ENCODE measurements at regions not wholly inside any gene's neighbourhood (a gene's known extent, or its start where the extent isn't known, plus 50 kb on each side); places are given as distances from the start of the nearest gene placed in this dataset.

GRCh38 chr5:98656125-98656795 lies 117.2 kb upstream of the RGMB start:
- no peak for TF ChIP-seq CTCF (IDR thresholded peaks at IDR 0.05; ENCODE audit: low read depth, low read length, missing control alignments)
- H3K4me3 ChIP-seq (ENCODE audit: low read depth, low read length) = no peak overlapping the region
- DNase-seq (ENCODE audit: low read depth) = no peak

GRCh38 chr5:98656796-98657195 lies 116.7 kb upstream of the RGMB start:
- H3K4me3 ChIP-seq (ENCODE audit: low read depth, low read length) = no peak overlapping the region
- TF ChIP-seq CTCF (IDR thresholded peaks at IDR 0.05; ENCODE audit: low read depth, low read length, missing control alignments) = no peak
- no peak for DNase-seq (ENCODE audit: low read depth)

DNA sequence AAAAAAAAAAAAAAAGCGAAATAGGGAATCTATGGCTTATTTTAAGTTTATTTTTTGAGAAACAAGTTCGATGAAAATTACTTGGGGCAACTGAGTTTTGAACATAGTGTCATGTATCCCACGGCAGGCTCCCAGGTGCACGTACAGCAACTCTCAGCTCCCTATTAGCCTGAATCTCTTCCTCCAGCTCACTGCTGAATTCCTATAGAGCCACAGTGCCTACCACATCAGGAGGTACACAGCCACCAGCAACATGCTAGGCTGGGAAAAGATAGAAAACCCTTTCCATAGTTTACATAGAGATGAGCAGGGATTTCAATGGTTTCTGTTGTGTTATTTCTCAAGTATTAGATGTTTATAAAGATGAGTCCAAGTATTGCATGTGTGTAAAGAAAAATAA lies 115.9 kb upstream of the RGMB start:
- TF ChIP-seq CTCF (IDR thresholded peaks at IDR 0.05; ENCODE audit: low read depth, low read length, missing control alignments) = no peak
- no peak for DNase-seq (ENCODE audit: low read depth)
- no peak overlapping the region for H3K4me3 ChIP-seq (ENCODE audit: low read depth, low read length)

- no peak for TF ChIP-seq CTCF (IDR thresholded peaks at IDR 0.05; ENCODE audit: low read depth, low read length, missing control alignments)
- no peak for DNase-seq (ENCODE audit: low read depth)
- no peak overlapping the region for H3K4me3 ChIP-seq (ENCODE audit: low read depth, low read length)
Measured at GRCh38 chr5:98663521-98663920, 109.9 kb upstream of the RGMB start.

DNA sequence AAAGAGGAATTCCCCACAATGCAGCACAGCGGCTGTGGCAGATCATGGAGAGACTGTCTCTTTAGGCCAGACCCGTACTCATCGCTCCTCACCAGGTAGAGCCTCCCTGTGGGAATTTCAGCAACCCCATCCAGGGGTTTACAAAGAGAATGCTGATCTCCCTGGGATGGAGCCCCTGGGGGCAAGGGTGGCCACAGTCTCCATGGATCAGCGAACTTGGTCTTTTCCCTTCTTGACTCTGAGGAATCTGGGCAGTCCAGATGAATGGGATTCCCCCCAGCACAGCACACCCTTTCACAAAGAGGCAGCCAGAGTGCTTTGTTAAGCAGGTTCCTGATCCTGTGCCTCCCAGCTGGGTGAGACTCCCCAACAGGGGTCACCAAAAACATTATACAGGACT lies 108.7 kb upstream of the RGMB start:
- no peak overlapping the region for H3K4me3 ChIP-seq (ENCODE audit: low read depth, low read length)
- no peak for TF ChIP-seq CTCF (IDR thresholded peaks at IDR 0.05; ENCODE audit: low read depth, low read length, missing control alignments)
- DNase-seq (ENCODE audit: low read depth) = no peak

- TF ChIP-seq CTCF (IDR thresholded peaks at IDR 0.05; ENCODE audit: low read depth, low read length, missing control alignments) = no peak
- no peak overlapping the region for H3K4me3 ChIP-seq (ENCODE audit: low read depth, low read length)
- DNase-seq (ENCODE audit: low read depth) = no peak
Measured at GRCh38 chr5:98679963-98680362, 93.5 kb upstream of the RGMB start.

DNA sequence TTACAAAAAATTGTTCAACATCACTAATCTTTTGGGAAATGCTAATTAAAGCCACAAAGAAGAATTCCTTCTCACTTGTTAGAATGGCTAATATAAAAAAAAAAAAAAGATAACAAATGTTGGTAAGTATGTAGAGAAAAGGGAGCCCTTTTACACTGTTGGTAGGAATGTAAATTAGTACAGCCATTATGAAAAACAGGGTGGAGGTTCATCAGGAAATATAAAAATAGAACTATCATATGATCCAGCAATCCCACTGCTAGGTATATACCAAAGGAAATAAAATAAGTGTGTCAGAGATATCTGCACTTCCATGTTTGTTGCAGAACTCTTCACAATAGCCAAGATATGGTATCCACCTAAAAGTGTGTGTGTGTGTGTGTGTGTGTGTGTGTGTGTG lies 83.5 kb upstream of the RGMB start:
- TF ChIP-seq CTCF (IDR thresholded peaks at IDR 0.05; ENCODE audit: low read depth, low read length, missing control alignments) = no peak
- no peak for DNase-seq (ENCODE audit: low read depth)
- no peak overlapping the region for H3K4me3 ChIP-seq (ENCODE audit: low read depth, low read length)

Measured in GM12864 (cell line).